GM12872 (cell line): ENCODE measurements at regions not wholly inside any gene's neighbourhood (a gene's known extent, or its start where the extent isn't known, plus 50 kb on each side); places are given as distances from the start of the nearest gene placed in this dataset.

Experiments
- TF ChIP-seq, protein P1 (sequence below): IDR thresholded peaks from 3 replicates; pipeline ENCODE4 v1.5.1; 2011; ENCODE audit warnings: low read depth, mild to moderate bottlenecking, low read length, moderate library complexity; ENCODE audit not compliant: insufficient read depth

DNA sequence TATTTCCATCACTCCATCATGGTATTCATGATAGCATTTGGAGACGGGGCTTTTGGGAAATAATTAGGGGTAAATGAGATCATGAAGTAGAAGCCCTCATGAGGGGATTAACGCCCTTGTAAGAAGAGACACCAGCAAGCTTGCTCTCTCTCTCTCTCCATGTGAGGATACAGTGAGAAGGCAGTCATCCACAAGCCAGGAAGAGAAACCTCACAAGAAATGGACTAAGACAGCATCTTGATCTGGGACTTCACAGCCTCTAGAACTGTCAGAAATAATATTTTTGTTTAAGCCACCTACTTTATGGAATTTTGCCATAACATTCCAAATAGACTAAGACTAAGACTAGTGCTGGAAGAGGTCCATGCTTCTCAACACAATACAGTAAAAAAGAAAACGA, 464.6 kb upstream of the GCFC2 start:
- TF ChIP-seq, protein P1, sequence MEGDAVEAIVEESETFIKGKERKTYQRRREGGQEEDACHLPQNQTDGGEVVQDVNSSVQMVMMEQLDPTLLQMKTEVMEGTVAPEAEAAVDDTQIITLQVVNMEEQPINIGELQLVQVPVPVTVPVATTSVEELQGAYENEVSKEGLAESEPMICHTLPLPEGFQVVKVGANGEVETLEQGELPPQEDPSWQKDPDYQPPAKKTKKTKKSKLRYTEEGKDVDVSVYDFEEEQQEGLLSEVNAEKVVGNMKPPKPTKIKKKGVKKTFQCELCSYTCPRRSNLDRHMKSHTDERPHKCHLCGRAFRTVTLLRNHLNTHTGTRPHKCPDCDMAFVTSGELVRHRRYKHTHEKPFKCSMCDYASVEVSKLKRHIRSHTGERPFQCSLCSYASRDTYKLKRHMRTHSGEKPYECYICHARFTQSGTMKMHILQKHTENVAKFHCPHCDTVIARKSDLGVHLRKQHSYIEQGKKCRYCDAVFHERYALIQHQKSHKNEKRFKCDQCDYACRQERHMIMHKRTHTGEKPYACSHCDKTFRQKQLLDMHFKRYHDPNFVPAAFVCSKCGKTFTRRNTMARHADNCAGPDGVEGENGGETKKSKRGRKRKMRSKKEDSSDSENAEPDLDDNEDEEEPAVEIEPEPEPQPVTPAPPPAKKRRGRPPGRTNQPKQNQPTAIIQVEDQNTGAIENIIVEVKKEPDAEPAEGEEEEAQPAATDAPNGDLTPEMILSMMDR: no peak

GRCh38 chr2:76174505-76174904, 463.8 kb upstream of the GCFC2 start:
- TF ChIP-seq, protein P1: no peak

- TF ChIP-seq, protein P1: no peak
Observed at GRCh38 chr2:76170856-76171255, 460.1 kb upstream of the GCFC2 start.

GRCh38 chr2:76170009-76170384, 459.3 kb upstream of the GCFC2 start:
- TF ChIP-seq, protein P1: no peak

DNA sequence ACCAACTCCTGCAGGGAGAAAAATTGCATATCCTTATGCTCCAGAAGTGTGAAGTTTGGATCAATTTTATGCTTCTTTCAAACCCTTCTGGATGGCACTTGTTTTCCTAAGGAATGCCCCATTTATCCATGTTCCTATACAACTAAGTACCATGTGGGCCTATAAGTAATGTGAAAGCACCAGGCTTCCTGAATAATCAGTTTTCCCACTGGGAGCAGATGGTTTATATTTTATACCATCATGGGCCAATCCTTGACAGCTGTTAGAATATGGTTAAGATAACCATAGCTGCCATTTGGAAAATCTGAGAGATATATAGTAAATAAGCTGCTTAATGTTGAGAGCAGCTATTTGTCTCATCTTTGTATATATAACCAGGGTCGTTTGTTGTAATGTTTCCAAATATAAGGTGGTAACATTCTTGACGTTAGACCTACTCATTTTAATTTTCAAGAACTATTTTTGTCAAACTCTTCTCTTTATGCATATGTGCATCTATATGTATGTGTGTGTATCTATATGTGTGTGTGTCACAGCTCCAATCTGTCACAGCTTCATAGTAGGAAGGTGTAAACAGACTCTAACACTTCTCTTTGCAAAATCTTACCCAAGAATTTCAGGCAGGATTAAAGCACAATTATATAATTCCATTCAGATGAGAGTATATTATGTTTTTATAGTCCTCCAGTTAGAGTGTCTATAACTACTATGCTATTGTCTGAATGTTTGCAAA, 458.7 kb upstream of the GCFC2 start:
- TF ChIP-seq, protein P1: no peak

GRCh38 chr2:76163860-76164259, 453.1 kb upstream of the GCFC2 start:
- TF ChIP-seq, protein P1: no peak

GRCh38 chr2:76160670-76161069, 450.0 kb upstream of the GCFC2 start:
- TF ChIP-seq, protein P1: no peak
